Glutamatergic neuron (in vitro differentiated cells): ENCODE measurements at regions not wholly inside any gene's neighbourhood (a gene's known extent, or its start where the extent isn't known, plus 50 kb on each side); places are given as distances from the start of the nearest gene placed in this dataset.
"Not testable (repeated sequence)": the region's sequence is repeated elsewhere in the genome, so short reads cannot be mapped to it uniquely, and the experiment has no call there.

ENCODE experiments used
- DNase-seq: peaks from one replicate; pipeline ENCODE4 v3.0.0; 2022
- H3K27ac Mint-ChIP-seq: one replicate; pipeline ENCODE4 v1.8.0; 2020; ENCODE audit warnings: mild to moderate bottlenecking, mixed read lengths, inconsistent platforms; ENCODE audit not compliant: unreplicated experiment
- H3K27me3 Mint-ChIP-seq: one replicate; pipeline ENCODE4 v1.8.0; 2020; ENCODE audit warnings: mild to moderate bottlenecking, moderate library complexity, mixed read lengths, inconsistent platforms; ENCODE audit not compliant: unreplicated experiment
- H3K36me3 Mint-ChIP-seq: one replicate; pipeline ENCODE4 v1.8.0; 2020; ENCODE audit warnings: mild to moderate bottlenecking, mixed read lengths, inconsistent platforms; ENCODE audit not compliant: unreplicated experiment
- H3K4me1 Mint-ChIP-seq: one replicate; pipeline ENCODE4 v1.8.0; 2020; ENCODE audit warnings: mild to moderate bottlenecking, low read depth, mixed read lengths, inconsistent platforms; ENCODE audit not compliant: unreplicated experiment
- H3K4me3 Mint-ChIP-seq: one replicate; pipeline ENCODE4 v1.8.0; 2020; ENCODE audit warnings: mild to moderate bottlenecking, mixed read lengths, inconsistent platforms; ENCODE audit not compliant: unreplicated experiment
- H3K9me3 Mint-ChIP-seq: one replicate; pipeline ENCODE4 v1.8.0; 2020; ENCODE audit warnings: mild to moderate bottlenecking, moderate library complexity, mixed read lengths, inconsistent platforms; ENCODE audit not compliant: unreplicated experiment
- CTCF ChIP-seq: fragments of 200-600 bp; sonication (generic); IDR thresholded peaks from one replicate; pipeline ENCODE4 v1.5.0; 2021; ENCODE audit not compliant: partially characterized antibody, unreplicated experiment

DNA sequence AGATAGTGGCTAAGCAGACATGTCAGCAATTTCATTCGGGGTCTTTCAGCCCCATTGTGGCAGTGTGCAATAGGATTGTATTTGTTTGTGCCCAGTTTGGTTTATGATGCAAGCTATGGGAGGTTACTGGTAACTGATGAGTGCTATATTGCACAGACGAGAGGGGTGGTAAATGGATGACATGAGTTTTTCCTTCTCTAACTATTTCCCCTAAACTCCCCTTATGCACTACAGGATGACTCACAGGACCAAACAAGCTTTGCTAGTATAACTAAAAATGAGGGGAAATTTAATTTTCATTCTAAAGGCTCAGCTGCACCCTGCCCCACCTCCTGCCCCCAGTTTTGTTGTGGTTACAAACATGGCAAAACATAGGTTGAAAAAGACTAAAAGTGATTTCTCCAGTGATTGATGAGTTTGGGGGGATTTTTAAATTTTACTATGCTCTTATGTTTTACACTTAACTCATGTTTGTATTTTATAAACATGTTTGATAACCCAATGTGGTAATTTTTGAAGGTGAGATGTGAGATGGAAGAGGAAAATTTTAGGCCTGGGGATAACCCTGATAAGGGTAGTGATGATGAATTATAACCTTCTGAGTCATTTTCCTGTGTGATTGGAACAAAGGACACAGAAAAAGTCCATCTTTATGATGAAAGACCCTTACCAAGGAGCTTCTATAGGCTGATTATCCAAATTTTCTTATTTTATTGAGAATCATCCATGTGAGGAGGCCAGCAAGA, 60.8 kb upstream of the NAMPT start:
- H3K4me1 Mint-ChIP-seq, result no peaks in the 10 kb centered on the region
- H3K27ac Mint-ChIP-seq, result no peak overlapping the region
- peaks cover 35% of the 10 kb centered on the region for H3K36me3 Mint-ChIP-seq
- peaks cover 18% of the 10 kb centered on the region for H3K9me3 Mint-ChIP-seq
- no peak for DNase-seq
- H3K27me3 Mint-ChIP-seq, result no peaks in the 10 kb centered on the region
- no peak overlapping the region for H3K4me3 Mint-ChIP-seq
- no peak for TF ChIP-seq CTCF

DNA sequence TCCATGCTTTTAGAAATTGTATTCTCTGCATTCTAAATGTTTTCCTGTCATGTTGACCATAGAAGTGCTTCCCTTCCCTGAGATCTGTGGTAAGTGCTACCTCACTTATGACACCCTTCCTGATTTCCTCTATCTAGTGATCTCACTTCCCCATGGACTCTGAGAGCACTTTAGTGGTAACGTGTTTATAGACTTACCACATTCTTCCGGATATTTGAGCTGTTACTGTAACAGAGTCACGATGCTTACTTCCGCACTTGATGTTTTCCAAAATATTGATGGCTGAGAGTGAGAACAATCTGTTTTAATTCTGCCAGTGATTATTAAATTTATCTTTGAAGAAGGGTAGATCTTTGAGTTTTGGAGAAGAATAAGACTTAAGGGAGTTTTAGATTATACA, 60.1 kb upstream of the NAMPT start:
- Mint-ChIP-seq H3K4me1 (no peaks in the 10 kb centered on the region), H3K36me3 (peaks cover 40% of the 10 kb centered on the region), H3K4me3 (no peak overlapping the region), H3K9me3 (peaks cover 18% of the 10 kb centered on the region), H3K27me3 (no peaks in the 10 kb centered on the region), H3K27ac (no peak overlapping the region)
- no peak for TF ChIP-seq CTCF
- DNase-seq, result no peak

- peaks cover 18% of the 10 kb centered on the region for H3K9me3 Mint-ChIP-seq
- DNase-seq, result no peak
- no peaks in the 10 kb centered on the region for H3K27me3 Mint-ChIP-seq
- H3K36me3 Mint-ChIP-seq, result peaks cover 41% of the 10 kb centered on the region
- TF ChIP-seq CTCF, result no peak
- no peak overlapping the region for H3K4me3 Mint-ChIP-seq
- H3K4me1 Mint-ChIP-seq, result no peaks in the 10 kb centered on the region
- no peak overlapping the region for H3K27ac Mint-ChIP-seq
These were observed 59.4 kb upstream of the NAMPT start for GRCh38 chr7:106344211-106344610.

GRCh38 chr7:106342049-106342448, 57.3 kb upstream of the NAMPT start:
- peaks cover 16% of the 10 kb centered on the region for H3K9me3 Mint-ChIP-seq
- not testable (repeated sequence) for H3K4me1 Mint-ChIP-seq, H3K4me3 Mint-ChIP-seq, H3K27me3 Mint-ChIP-seq, DNase-seq, H3K27ac Mint-ChIP-seq
- peaks cover 30% of the 10 kb centered on the region for H3K36me3 Mint-ChIP-seq

- not testable (repeated sequence) for H3K27ac Mint-ChIP-seq, H3K4me1 Mint-ChIP-seq, H3K4me3 Mint-ChIP-seq, DNase-seq, H3K27me3 Mint-ChIP-seq
- Mint-ChIP-seq H3K36me3 (peaks cover 30% of the 10 kb centered on the region), H3K9me3 (peaks cover 16% of the 10 kb centered on the region)
These were observed 55.4 kb upstream of the NAMPT start for GRCh38 chr7:106340247-106340596.

DNA sequence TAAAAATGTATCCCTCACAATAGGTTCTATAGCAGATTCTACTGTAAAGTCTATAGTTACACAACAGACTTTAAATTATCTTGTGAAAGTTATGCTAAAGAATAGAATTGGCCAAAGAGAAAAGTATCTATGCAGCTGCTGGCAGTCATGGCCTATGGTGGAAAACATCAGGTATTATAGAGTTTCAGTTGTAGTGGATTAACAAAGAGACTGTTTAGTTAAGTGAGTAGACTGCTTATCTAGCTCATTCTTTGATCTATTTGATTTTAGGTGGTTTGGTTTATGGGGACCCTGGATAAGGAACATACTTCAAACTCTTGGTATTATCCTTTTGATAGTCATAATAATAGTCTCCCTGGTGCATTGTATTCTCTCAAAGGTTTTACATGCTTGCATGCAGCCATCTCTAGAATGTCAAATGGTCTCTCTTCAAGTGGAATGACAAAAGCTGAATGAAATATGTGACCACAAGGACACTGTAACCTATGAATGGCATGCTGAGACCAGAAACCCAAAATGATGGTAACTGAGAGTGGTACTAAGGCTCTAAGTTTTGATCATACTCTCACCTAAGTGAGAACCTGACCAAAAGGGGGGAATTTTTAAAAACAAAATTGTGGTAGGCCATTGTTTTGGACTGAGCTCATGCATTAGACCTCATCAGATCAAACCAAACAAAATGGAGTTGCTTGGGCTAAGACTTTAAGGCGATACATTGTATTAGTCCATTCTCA, 54.9 kb upstream of the NAMPT start:
- Mint-ChIP-seq H3K36me3 (peaks cover 30% of the 10 kb centered on the region), H3K9me3 (peaks cover 16% of the 10 kb centered on the region), H3K4me3 (no peak overlapping the region), H3K4me1 (no peaks in the 10 kb centered on the region), H3K27me3 (no peaks in the 10 kb centered on the region), H3K27ac (no peak overlapping the region)
- TF ChIP-seq CTCF, result no peak
- no peak for DNase-seq
